HEK293T (cell line): ENCODE measurements at regions not wholly inside any gene's neighbourhood (a gene's known extent, or its start where the extent isn't known, plus 50 kb on each side); places are given as distances from the start of the nearest gene placed in this dataset.

ENCODE experiments used
- ARNT ChIP-seq: fragments of 450-650 bp; IDR thresholded peaks from 2 replicates; pipeline ENCODE4 v1.6.1; 2017; ENCODE audit warnings: mild to moderate bottlenecking
- BHLHE40 ChIP-seq: fragments of 450-650 bp; IDR thresholded peaks from 2 replicates; pipeline ENCODE4 v1.6.1; 2016; ENCODE audit warnings: mild to moderate bottlenecking, moderate library complexity, borderline replicate concordance
- CTBP1 ChIP-seq: fragments of 450-650 bp; IDR thresholded peaks from 2 replicates; pipeline ENCODE4 v1.6.1; 2016; ENCODE audit warnings: borderline replicate concordance
- ELF4 ChIP-seq: fragments of 450-650 bp; IDR thresholded peaks from 2 replicates; pipeline ENCODE4 v1.6.1; 2017; ENCODE audit warnings: antibody characterized with exemption
- FOXA1 ChIP-seq: fragments of 450-650 bp; IDR thresholded peaks from 2 replicates; pipeline ENCODE4 v1.6.1; 2016; ENCODE audit warnings: mild to moderate bottlenecking
- FOXK2 ChIP-seq: fragments of 450-650 bp; IDR thresholded peaks from 2 replicates; pipeline ENCODE4 v1.6.1; 2016; ENCODE audit warnings: mild to moderate bottlenecking
- FOXM1 ChIP-seq: fragments of 450-650 bp; IDR thresholded peaks from 2 replicates; pipeline ENCODE4 v1.6.1; 2017; ENCODE audit warnings: mild to moderate bottlenecking, borderline replicate concordance
- HDGF ChIP-seq: fragments of 450-650 bp; IDR thresholded peaks from 2 replicates; pipeline ENCODE4 v1.6.1; 2017; ENCODE audit warnings: antibody characterized with exemption, borderline replicate concordance
- LEF1 ChIP-seq: fragments of 450-650 bp; IDR thresholded peaks from 2 replicates; pipeline ENCODE4 v1.6.1; 2017; ENCODE audit warnings: mild to moderate bottlenecking, borderline replicate concordance
- NFRKB ChIP-seq: fragments of 450-650 bp; IDR thresholded peaks from 2 replicates; pipeline ENCODE4 v1.6.1; 2016; ENCODE audit warnings: mild to moderate bottlenecking, moderate library complexity
- SP1 ChIP-seq: fragments of 450-650 bp; IDR thresholded peaks from 2 replicates; pipeline ENCODE4 v1.6.1; 2017
- SUZ12 ChIP-seq: fragments of 450-650 bp; IDR thresholded peaks from 2 replicates; pipeline ENCODE4 v1.6.1; 2016; ENCODE audit warnings: mild to moderate bottlenecking
- TARDBP ChIP-seq: fragments of 450-650 bp; IDR thresholded peaks from 2 replicates; pipeline ENCODE4 v1.6.1; 2016
- ZNF384 ChIP-seq: fragments of 450-650 bp; IDR thresholded peaks from 2 replicates; pipeline ENCODE4 v1.6.1; 2016

- TF ChIP-seq ELF4 (no peak), NFRKB (no peak), FOXM1 (no peak), ARNT (no peak), FOXA1 (no peak), SP1 (no peak), SUZ12 (no peak), TARDBP (no peak), ZNF384 (no peak), CTBP1 (no peak), HDGF (no peak), LEF1 (no peak), BHLHE40 (no peak), FOXK2 (no peak)
These were observed 223.0 kb upstream of the POU5F2 start for GRCh38 chr5:93964421-93964820.
